Fibroblast of lung (primary cell): ENCODE measurements at regions not wholly inside any gene's neighbourhood (a gene's known extent, or its start where the extent isn't known, plus 50 kb on each side); places are given as distances from the start of the nearest gene placed in this dataset.
"Not testable (repeated sequence)": the region's sequence is repeated elsewhere in the genome, so short reads cannot be mapped to it uniquely, and the experiment has no call there.

Experiments
- DNase-seq, 2 donors: peaks; one replicate each; pipeline versions ENCODE4 v3.0.0 to v3.0.0-alpha.2; 2010; ENCODE audit warnings: low read depth in 2 of 2
- H2AFZ ChIP-seq: 2 replicates; pipeline ENCODE4 v1.5.1; 2012; ENCODE audit warnings: low read length, control low read depth, inconsistent platforms
- H3K27ac ChIP-seq: 2 replicates; pipeline ENCODE4 v1.5.1; 2011; ENCODE audit warnings: low read length, control low read depth; ENCODE audit not compliant: insufficient read depth
- H3K27me3 ChIP-seq: 2 replicates; pipeline ENCODE4 v1.5.1; 2011; ENCODE audit warnings: mild to moderate bottlenecking, low read length; ENCODE audit not compliant: control insufficient read depth, insufficient read depth
- H3K36me3 ChIP-seq: 2 replicates; pipeline ENCODE4 v1.5.1; 2011; ENCODE audit warnings: low read length; ENCODE audit not compliant: control insufficient read depth, insufficient read depth
- H3K4me1 ChIP-seq: 2 replicates; pipeline ENCODE4 v1.5.1; 2011; ENCODE audit warnings: low read length; ENCODE audit not compliant: control insufficient read depth, insufficient read depth; ENCODE audit errors: extremely low read depth
- H3K4me2 ChIP-seq: 2 replicates; pipeline ENCODE4 v1.5.1; 2011; ENCODE audit warnings: low read length, control low read depth; ENCODE audit not compliant: insufficient read depth; ENCODE audit errors: extremely low read depth
- H3K4me3 ChIP-seq, 4 experiments: fragments of 200-600 bp in 1 of 4; sonication (generic) in 1 of 4; replicated peaks in 1 of 4; 2 replicates each; pipeline ENCODE4 v1.5.1; 2011 to 2016; ENCODE audit warnings: low read length in 4 of 4, low read depth in 3 of 4, mild to moderate bottlenecking in 3 of 4, control low read depth in 2 of 4, inconsistent platforms in 1 of 4, mixed read lengths in 1 of 4; ENCODE audit not compliant: insufficient read depth in 1 of 4; ENCODE audit errors: control extremely low read depth in 1 of 4
- H3K79me2 ChIP-seq: 2 replicates; pipeline ENCODE4 v1.5.1; 2012; ENCODE audit warnings: mild to moderate bottlenecking, low read length, inconsistent platforms; ENCODE audit not compliant: control insufficient read depth, insufficient read depth
- H3K9ac ChIP-seq: 2 replicates; pipeline ENCODE4 v1.5.1; 2011; ENCODE audit warnings: mild to moderate bottlenecking, low read length, control low read depth; ENCODE audit not compliant: insufficient read depth
- H3K9me3 ChIP-seq: 2 replicates; pipeline ENCODE4 v1.5.1; 2012; ENCODE audit warnings: low read depth, low read length; ENCODE audit not compliant: control insufficient read depth, insufficient read depth
- H4K20me1 ChIP-seq: 2 replicates; pipeline ENCODE4 v1.5.1; 2011; ENCODE audit warnings: low read length; ENCODE audit not compliant: control insufficient read depth, insufficient read depth; ENCODE audit errors: extremely low read depth
- EZH2 ChIP-seq: IDR thresholded peaks from 2 replicates; pipeline ENCODE4 v1.5.1; 2012; ENCODE audit warnings: low read length, control low read depth, mild to moderate bottlenecking; ENCODE audit errors: missing control alignments
- TF ChIP-seq, protein P1 (sequence below), 2 donors: IDR thresholded peaks in 1 of 2; conservative IDR thresholded peaks in 1 of 2; 1 replicate in 1 of 2; 2 replicates in 1 of 2; pipeline ENCODE4 v1.5.1; 2011 to 2012; ENCODE audit warnings: low read length in 2 of 2, control low read depth in 1 of 2, inconsistent platforms in 1 of 2, low read depth in 1 of 2, mild to moderate bottlenecking in 1 of 2

DNA sequence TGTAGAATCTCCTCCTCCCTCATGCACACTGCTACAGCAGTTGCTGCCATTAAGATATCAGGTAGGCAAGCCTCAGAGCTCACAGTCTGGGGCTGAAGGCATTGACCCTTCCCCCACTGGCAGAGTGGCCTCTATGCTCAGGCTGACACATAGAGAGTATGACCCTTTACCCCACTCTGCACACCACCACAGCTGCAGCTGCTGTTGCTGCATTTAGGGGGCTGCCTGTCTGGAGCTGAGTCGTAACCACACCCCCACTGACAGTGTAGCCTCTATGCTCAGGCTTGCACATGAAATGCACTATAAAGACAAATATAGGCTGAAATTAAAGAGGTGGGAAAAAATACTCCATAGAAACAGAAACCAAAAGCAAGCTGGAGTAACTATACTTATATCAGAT lies 289.3 kb upstream of the PABPC4L start:
- DNase-seq = peak in 1 of 2 donors; percentile 15
- no peak overlapping the region for H3K4me2 ChIP-seq
- H4K20me1 ChIP-seq = no peaks in the 10 kb centered on the region
- H3K4me3 ChIP-seq = no peak overlapping the region
- no peaks in the 10 kb centered on the region for H3K9me3 ChIP-seq
- no peak overlapping the region for H3K27ac ChIP-seq
- no peaks in the 10 kb centered on the region for H3K4me1 ChIP-seq
- no peaks in the 10 kb centered on the region for H3K27me3 ChIP-seq
- H3K79me2 ChIP-seq = no peaks in the 10 kb centered on the region
- no peak overlapping the region for H2AFZ ChIP-seq
- TF ChIP-seq, protein P1, sequence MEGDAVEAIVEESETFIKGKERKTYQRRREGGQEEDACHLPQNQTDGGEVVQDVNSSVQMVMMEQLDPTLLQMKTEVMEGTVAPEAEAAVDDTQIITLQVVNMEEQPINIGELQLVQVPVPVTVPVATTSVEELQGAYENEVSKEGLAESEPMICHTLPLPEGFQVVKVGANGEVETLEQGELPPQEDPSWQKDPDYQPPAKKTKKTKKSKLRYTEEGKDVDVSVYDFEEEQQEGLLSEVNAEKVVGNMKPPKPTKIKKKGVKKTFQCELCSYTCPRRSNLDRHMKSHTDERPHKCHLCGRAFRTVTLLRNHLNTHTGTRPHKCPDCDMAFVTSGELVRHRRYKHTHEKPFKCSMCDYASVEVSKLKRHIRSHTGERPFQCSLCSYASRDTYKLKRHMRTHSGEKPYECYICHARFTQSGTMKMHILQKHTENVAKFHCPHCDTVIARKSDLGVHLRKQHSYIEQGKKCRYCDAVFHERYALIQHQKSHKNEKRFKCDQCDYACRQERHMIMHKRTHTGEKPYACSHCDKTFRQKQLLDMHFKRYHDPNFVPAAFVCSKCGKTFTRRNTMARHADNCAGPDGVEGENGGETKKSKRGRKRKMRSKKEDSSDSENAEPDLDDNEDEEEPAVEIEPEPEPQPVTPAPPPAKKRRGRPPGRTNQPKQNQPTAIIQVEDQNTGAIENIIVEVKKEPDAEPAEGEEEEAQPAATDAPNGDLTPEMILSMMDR (conservative IDR thresholded peaks at IDR 0.05 in 1 of 2, IDR thresholded peaks at IDR 0.05 in 1 of 2; ENCODE audit: low read depth in 1 of 2, low read length in 2 of 2) = no peak
- no peak for TF ChIP-seq EZH2
- H3K9ac ChIP-seq = no peak overlapping the region
- no peaks in the 10 kb centered on the region for H3K36me3 ChIP-seq

DNA sequence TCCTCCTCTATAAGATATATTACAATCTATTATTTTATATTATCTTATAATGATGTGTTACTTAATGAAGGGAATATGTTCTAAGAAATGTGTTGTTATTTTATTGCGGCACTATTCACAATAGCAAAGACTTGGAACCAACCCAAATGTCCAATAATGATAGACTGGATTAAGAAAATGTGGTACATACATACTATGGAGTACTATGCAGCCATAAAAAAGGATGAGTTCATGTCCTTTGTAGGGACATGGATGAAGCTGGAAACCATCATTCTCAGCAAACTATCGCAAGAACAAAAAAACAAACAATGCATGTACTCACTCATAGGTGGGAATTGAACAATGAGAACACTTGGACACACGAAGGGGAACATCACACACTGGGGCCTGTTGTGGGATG lies 281.9 kb upstream of the PABPC4L start:
- not testable (repeated sequence) for H3K27me3 ChIP-seq, H4K20me1 ChIP-seq, DNase-seq, H3K4me1 ChIP-seq, H3K36me3 ChIP-seq, H3K9ac ChIP-seq, H3K4me3 ChIP-seq, H3K79me2 ChIP-seq, H3K4me2 ChIP-seq, H3K9me3 ChIP-seq, H2AFZ ChIP-seq, H3K27ac ChIP-seq

DNA sequence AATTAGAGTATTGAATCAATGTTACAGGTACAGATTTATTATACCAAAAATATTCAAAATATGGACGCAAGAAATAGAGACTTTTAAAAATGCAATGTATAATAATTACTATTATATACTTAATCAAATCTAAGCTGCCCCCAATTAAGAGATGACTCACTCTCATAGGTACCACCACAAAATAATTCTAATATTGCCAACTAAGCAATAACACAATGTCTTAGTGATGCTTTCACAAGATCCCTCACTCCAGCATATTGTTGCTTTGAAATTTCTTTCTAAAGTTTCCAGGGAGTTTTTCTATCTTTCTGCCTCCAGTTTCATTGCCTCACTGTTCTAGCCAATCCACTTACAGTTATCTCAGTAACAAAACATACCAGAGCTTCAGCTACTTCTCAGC lies 270.0 kb upstream of the PABPC4L start:
- H3K9me3 ChIP-seq = no peaks in the 10 kb centered on the region
- H3K27me3 ChIP-seq = no peaks in the 10 kb centered on the region
- no peak overlapping the region for H3K4me3 ChIP-seq
- no peaks in the 10 kb centered on the region for H3K79me2 ChIP-seq
- no peak overlapping the region for H3K4me2 ChIP-seq
- TF ChIP-seq, protein P1 (conservative IDR thresholded peaks at IDR 0.05 in 1 of 2, IDR thresholded peaks at IDR 0.05 in 1 of 2; ENCODE audit: low read depth in 1 of 2, low read length in 2 of 2) = no peak
- TF ChIP-seq EZH2 = no peak
- no peaks in the 10 kb centered on the region for H3K36me3 ChIP-seq
- H3K4me1 ChIP-seq = no peaks in the 10 kb centered on the region
- no peak overlapping the region for H2AFZ ChIP-seq
- no peak for DNase-seq
- no peak overlapping the region for H3K27ac ChIP-seq
- H3K9ac ChIP-seq = no peak overlapping the region
- no peaks in the 10 kb centered on the region for H4K20me1 ChIP-seq
